ENCODE measurements at regions not wholly inside any gene's neighbourhood (a gene's known extent, or its start where the extent isn't known, plus 50 kb on each side); places are given as distances from the start of the nearest gene placed in this dataset.

DNA sequence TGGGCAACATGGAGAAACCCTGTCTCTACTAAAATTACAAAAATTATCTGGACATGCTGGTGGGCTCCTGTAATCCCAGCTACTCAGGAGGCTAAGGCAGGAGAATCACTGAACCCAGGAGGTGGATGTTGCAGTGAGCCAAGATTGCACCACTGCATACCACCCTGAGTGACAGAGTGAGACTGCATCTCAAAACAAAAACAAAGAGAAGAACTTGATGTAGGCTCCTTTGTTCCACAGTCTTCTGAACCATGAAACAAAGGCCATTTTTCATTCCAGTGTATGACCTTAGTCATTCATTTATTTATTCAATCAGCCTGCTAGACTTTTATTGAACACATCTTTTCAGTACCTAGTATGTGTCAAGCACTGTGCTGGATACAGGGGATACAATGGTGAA is 369.6 kb downstream of the FAT3 start:
- ChIA-PET POLR2A (no interaction called here), CTCF (ENCODE audit: low intra/inter-chr PET ratio, low total read pairs) (no interaction called here)
- H3K36me3 ChIP-seq (replicated peaks in 1 of 2; ENCODE audit: control insufficient read depth in 1 of 2, insufficient read depth in 2 of 2, low read length in 2 of 2): no peaks in the 10 kb centered on the region
- no peak overlapping the region for H3K4me2 ChIP-seq (ENCODE audit: low read depth, low read length)
- H3K27me3 ChIP-seq (ENCODE audit: control insufficient read depth in 1 of 2, insufficient read depth in 2 of 2, low read length in 2 of 2): no peaks in the 10 kb centered on the region; a peak in 2 of 5 replicates
- no peaks in the 10 kb centered on the region for H3K9me3 ChIP-seq (ENCODE audit: low read length)
- no peak overlapping the region for H3K27ac ChIP-seq (ENCODE audit: extremely low read length, insufficient read depth, low read length)
- FAIRE-seq (no peak), DNase-seq (ENCODE audit: low spot score) (no peak), ATAC-seq (no peak)
- H4K20me1 ChIP-seq (ENCODE audit: insufficient read depth, low read length): no peaks in the 10 kb centered on the region
- H3K9ac ChIP-seq (ENCODE audit: insufficient read depth, low read depth, low read length): no peak overlapping the region
- intact Hi-C loops (cut with micrococcal nuclease; ENCODE audit: unreplicated experiment) (no loop called here), in situ Hi-C loops (cut with HindIII; ENCODE audit: extremely low pct_ligation_motif_present, low pct_unique_long_range_greater_than_20kb) (no loop called here)
- no peak for TF ChIP-seq ELF1 (CRISPR knock-in tag; IDR thresholded peaks at IDR 0.05)
- no peak for TF ChIP-seq ZNF768 (CRISPR knock-in tag; IDR thresholded peaks at IDR 0.05)
- no peak for TF ChIP-seq GATA4 (IDR thresholded peaks at IDR 0.05; ENCODE audit: borderline replicate concordance, low read depth)
- no peak for TF ChIP-seq ZSCAN22 (CRISPR knock-in tag; IDR thresholded peaks at IDR 0.05)
- TF ChIP-seq, protein P1, sequence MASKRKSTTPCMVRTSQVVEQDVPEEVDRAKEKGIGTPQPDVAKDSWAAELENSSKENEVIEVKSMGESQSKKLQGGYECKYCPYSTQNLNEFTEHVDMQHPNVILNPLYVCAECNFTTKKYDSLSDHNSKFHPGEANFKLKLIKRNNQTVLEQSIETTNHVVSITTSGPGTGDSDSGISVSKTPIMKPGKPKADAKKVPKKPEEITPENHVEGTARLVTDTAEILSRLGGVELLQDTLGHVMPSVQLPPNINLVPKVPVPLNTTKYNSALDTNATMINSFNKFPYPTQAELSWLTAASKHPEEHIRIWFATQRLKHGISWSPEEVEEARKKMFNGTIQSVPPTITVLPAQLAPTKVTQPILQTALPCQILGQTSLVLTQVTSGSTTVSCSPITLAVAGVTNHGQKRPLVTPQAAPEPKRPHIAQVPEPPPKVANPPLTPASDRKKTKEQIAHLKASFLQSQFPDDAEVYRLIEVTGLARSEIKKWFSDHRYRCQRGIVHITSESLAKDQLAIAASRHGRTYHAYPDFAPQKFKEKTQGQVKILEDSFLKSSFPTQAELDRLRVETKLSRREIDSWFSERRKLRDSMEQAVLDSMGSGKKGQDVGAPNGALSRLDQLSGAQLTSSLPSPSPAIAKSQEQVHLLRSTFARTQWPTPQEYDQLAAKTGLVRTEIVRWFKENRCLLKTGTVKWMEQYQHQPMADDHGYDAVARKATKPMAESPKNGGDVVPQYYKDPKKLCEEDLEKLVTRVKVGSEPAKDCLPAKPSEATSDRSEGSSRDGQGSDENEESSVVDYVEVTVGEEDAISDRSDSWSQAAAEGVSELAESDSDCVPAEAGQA (IDR thresholded peaks at IDR 0.05; ENCODE audit: low read depth): no peak
- TF ChIP-seq, protein P1 (CRISPR knock-in tag; IDR thresholded peaks at IDR 0.05; ENCODE audit: borderline replicate concordance): no peak
- TF ChIP-seq, protein P2, sequence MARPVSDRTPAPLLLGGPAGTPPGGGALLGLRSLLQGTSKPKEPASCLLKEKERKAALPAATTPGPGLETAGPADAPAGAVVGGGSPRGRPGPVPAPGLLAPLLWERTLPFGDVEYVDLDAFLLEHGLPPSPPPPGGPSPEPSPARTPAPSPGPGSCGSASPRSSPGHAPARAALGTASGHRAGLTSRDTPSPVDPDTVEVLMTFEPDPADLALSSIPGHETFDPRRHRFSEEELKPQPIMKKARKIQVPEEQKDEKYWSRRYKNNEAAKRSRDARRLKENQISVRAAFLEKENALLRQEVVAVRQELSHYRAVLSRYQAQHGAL (CRISPR knock-in tag; IDR thresholded peaks at IDR 0.05; ENCODE audit: not compliant biosample characterization): no peak
- no peak for TF ChIP-seq RFX1 (IDR thresholded peaks at IDR 0.05)
- no peak for TF ChIP-seq BCL6 (CRISPR knock-in tag; IDR thresholded peaks at IDR 0.05)
- TF ChIP-seq SP2 (CRISPR knock-in tag; IDR thresholded peaks at IDR 0.05): no peak
- TF ChIP-seq KDM2A (CRISPR knock-in tag; IDR thresholded peaks at IDR 0.05; ENCODE audit: borderline replicate concordance, low read depth): no peak
- no peak for TF ChIP-seq POLR2AphosphoS5 (IDR thresholded peaks at IDR 0.05; ENCODE audit: low read depth, low read length)
- TF ChIP-seq ZNF468 (CRISPR knock-in tag; IDR thresholded peaks at IDR 0.05): no peak
- TF ChIP-seq, protein P3, sequence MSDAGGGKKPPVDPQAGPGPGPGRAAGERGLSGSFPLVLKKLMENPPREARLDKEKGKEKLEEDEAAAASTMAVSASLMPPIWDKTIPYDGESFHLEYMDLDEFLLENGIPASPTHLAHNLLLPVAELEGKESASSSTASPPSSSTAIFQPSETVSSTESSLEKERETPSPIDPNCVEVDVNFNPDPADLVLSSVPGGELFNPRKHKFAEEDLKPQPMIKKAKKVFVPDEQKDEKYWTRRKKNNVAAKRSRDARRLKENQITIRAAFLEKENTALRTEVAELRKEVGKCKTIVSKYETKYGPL (CRISPR knock-in tag; IDR thresholded peaks at IDR 0.05): no peak
- TF ChIP-seq TGIF2 (CRISPR knock-in tag; IDR thresholded peaks at IDR 0.05): no peak
- no peaks in the 10 kb centered on the region for H3K4me1 ChIP-seq (ENCODE audit: insufficient read depth, low read length)
- no peaks in the 10 kb centered on the region for H3K79me2 ChIP-seq (ENCODE audit: insufficient read depth, low read length)
- no TSS peak for BruUV-seq (replicated peaks)
- H2AFZ ChIP-seq (ENCODE audit: low read length): no peak overlapping the region
- no peak overlapping the region for H3K4me3 ChIP-seq (replicated peaks in 1 of 3; ENCODE audit: insufficient read depth in 1 of 3, low read depth in 2 of 3, low read length in 3 of 3)
